ENCODE measurements at regions not wholly inside any gene's neighbourhood (a gene's known extent, or its start where the extent isn't known, plus 50 kb on each side); places are given as distances from the start of the nearest gene placed in this dataset.

- TF ChIP-seq EZH2 (IDR thresholded peaks at IDR 0.05; ENCODE audit: borderline replicate concordance, insufficient read depth, low read length, poor library complexity, severe bottlenecking) (no peak), CTCF (IDR thresholded peaks at IDR 0.05; ENCODE audit: poor library complexity, severe bottlenecking) (no peak), TAF1 (IDR thresholded peaks at IDR 0.05; ENCODE audit: low read depth) (no peak), REST (IDR thresholded peaks at IDR 0.05; ENCODE audit: borderline replicate concordance) (no peak)
Observed at GRCh38 chr1:79969886-79970285, 963.4 kb upstream of the ADGRL4 start.

Measured in neural cell (in vitro differentiated cells).